ENCODE measurements at regions not wholly inside any gene's neighbourhood (a gene's known extent, or its start where the extent isn't known, plus 50 kb on each side); places are given as distances from the start of the nearest gene placed in this dataset.

- no TSS peak for BruUV-seq (replicated peaks)
- Mint-ChIP-seq H3K4me1 (ENCODE audit: insufficient read depth, unreplicated experiment) (no peaks in the 10 kb centered on the region), H3K9me3 (ENCODE audit: unreplicated experiment) (no peaks in the 10 kb centered on the region), H3K27me3 (ENCODE audit: insufficient read depth, unreplicated experiment) (peaks cover 12% of the 10 kb centered on the region), H3K27ac (ENCODE audit: low read depth, unreplicated experiment) (no peak overlapping the region), H3K36me3 (ENCODE audit: insufficient read depth, unreplicated experiment) (no peaks in the 10 kb centered on the region), H3K4me3 (ENCODE audit: unreplicated experiment) (no peak overlapping the region)
- ChIA-PET POLR2A (interaction anchor here (0.8 kb wide), 1 partner anchor 171 kb away, joined by 3 read pairs; no protein-coding TSS in a partner anchor), CTCF (interaction anchor here (0.6 to 11.2 kb wide), 4 partner anchors 18 to 164 kb away, joined by 3 to 355 read pairs (median 4); no protein-coding TSS in a partner anchor)
- intact Hi-C loops (cut with micrococcal nuclease), result no loop called here
- TF ChIP-seq CTCF (IDR thresholded peaks at IDR 0.05; ENCODE audit: unreplicated experiment), result no peak
- no peak for DNase-seq (ENCODE audit: unreplicated experiment)
Observed at GRCh38 chr5:39543335-39543734, 118.6 kb upstream of the DAB2 start.

- Mint-ChIP-seq H3K36me3 (ENCODE audit: insufficient read depth, unreplicated experiment) (no peaks in the 10 kb centered on the region), H3K27ac (ENCODE audit: low read depth, unreplicated experiment) (no peak overlapping the region), H3K9me3 (ENCODE audit: unreplicated experiment) (no peaks in the 10 kb centered on the region), H3K4me3 (ENCODE audit: unreplicated experiment) (no peak overlapping the region), H3K4me1 (ENCODE audit: insufficient read depth, unreplicated experiment) (no peaks in the 10 kb centered on the region), H3K27me3 (ENCODE audit: insufficient read depth, unreplicated experiment) (peaks cover 18% of the 10 kb centered on the region)
- intact Hi-C loops (cut with micrococcal nuclease), result no loop called here
- POLR2A ChIA-PET, result interaction anchor here (0.7 kb wide), 1 partner anchor 159 kb away, joined by 3 read pairs; no protein-coding TSS in a partner anchor
- no peak for TF ChIP-seq CTCF (IDR thresholded peaks at IDR 0.05; ENCODE audit: unreplicated experiment)
- DNase-seq (ENCODE audit: unreplicated experiment), result no peak
- BruUV-seq (replicated peaks), result no TSS peak
- CTCF ChIA-PET, result interaction anchor here (0.6 to 11.2 kb wide), 6 partner anchors 17 to 164 kb away, joined by 3 to 355 read pairs (median 4); no protein-coding TSS in a partner anchor
Observed at GRCh38 chr5:39542511-39543285, 117.9 kb upstream of the DAB2 start.

GRCh38 chr5:39541920-39542319 lies 117.1 kb upstream of the DAB2 start:
- Mint-ChIP-seq H3K4me3 (ENCODE audit: unreplicated experiment) (no peak overlapping the region), H3K9me3 (ENCODE audit: unreplicated experiment) (no peaks in the 10 kb centered on the region), H3K4me1 (ENCODE audit: insufficient read depth, unreplicated experiment) (no peaks in the 10 kb centered on the region), H3K27ac (ENCODE audit: low read depth, unreplicated experiment) (no peak overlapping the region), H3K27me3 (ENCODE audit: insufficient read depth, unreplicated experiment) (peaks cover 26% of the 10 kb centered on the region), H3K36me3 (ENCODE audit: insufficient read depth, unreplicated experiment) (no peaks in the 10 kb centered on the region)
- TF ChIP-seq CTCF (IDR thresholded peaks at IDR 0.05; ENCODE audit: unreplicated experiment), result no peak
- intact Hi-C loops (cut with micrococcal nuclease), result no loop called here
- POLR2A ChIA-PET, result no interaction called here
- CTCF ChIA-PET, result interaction anchor here (1.0 to 11.2 kb wide), 2 partner anchors 31 to 163 kb away, joined by 4 to 355 read pairs; no protein-coding TSS in a partner anchor
- no peak for DNase-seq (ENCODE audit: unreplicated experiment)
- BruUV-seq (replicated peaks), result no TSS peak

GRCh38 chr5:39539470-39539869 lies 114.7 kb upstream of the DAB2 start:
- CTCF ChIA-PET, result interaction anchor here (0.6 to 5.0 kb wide), 7 partner anchors 8 to 459 kb away, joined by 3 to 28 read pairs (median 4); no protein-coding TSS in a partner anchor
- H3K4me3 Mint-ChIP-seq (ENCODE audit: unreplicated experiment), result no peak overlapping the region
- POLR2A ChIA-PET, result interaction anchor here (0.6 kb wide), 1 partner anchor 1835 kb away, joined by 3 read pairs; no protein-coding TSS in a partner anchor

More at GRCh38 chr5:39539470-39539869, 114.7 kb upstream of the DAB2 start:
- TF ChIP-seq CTCF (IDR thresholded peaks at IDR 0.05; ENCODE audit: unreplicated experiment), result no peak
- intact Hi-C loops (cut with micrococcal nuclease), result no loop called here
- no peaks in the 10 kb centered on the region for H3K9me3 Mint-ChIP-seq (ENCODE audit: unreplicated experiment)
- no TSS peak for BruUV-seq (replicated peaks)
- H3K36me3 Mint-ChIP-seq (ENCODE audit: insufficient read depth, unreplicated experiment), result no peaks in the 10 kb centered on the region
- peaks cover 28% of the 10 kb centered on the region for H3K27me3 Mint-ChIP-seq (ENCODE audit: insufficient read depth, unreplicated experiment)
- H3K4me1 Mint-ChIP-seq (ENCODE audit: insufficient read depth, unreplicated experiment), result no peaks in the 10 kb centered on the region
- DNase-seq (ENCODE audit: unreplicated experiment), result no peak
- no peak overlapping the region for H3K27ac Mint-ChIP-seq (ENCODE audit: low read depth, unreplicated experiment)

Measured in MCF 10A (cell line).